ENCODE measurements at regions not wholly inside any gene's neighbourhood (a gene's known extent, or its start where the extent isn't known, plus 50 kb on each side); places are given as distances from the start of the nearest gene placed in this dataset.

DNA sequence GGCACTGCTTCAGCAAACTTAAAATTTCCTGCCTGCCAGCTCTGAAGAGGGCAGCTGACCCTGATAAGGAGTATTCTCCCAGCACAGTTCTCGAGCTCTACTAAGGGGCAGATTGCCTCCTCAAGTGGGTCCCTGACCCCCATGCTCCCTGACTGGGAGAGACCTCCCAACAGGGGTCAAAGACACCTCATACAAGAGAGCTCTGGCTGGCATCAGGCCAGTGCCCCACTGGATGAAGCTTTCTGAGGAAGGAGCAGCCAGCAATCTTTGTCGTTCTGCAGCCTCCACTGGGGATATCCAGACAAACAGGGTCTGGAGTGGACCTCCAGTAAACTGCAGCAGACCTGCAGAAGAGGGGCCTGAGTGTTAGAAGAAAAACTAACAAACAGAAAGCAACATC, 1118.3 kb upstream of the ADGRL3 start:
- TF ChIP-seq EZH2 (IDR thresholded peaks at IDR 0.05; ENCODE audit: insufficient read depth, poor library complexity, severe bottlenecking) (no peak), EZH2phosphoT487 (IDR thresholded peaks at IDR 0.05; ENCODE audit: insufficient read depth, low read depth) (no peak)

All from GM23248 (cell line).